ENCODE measurements at regions not wholly inside any gene's neighbourhood (a gene's known extent, or its start where the extent isn't known, plus 50 kb on each side); places are given as distances from the start of the nearest gene placed in this dataset.

- Histone ChIP-seq H3K4me1 (ENCODE audit: control insufficient read depth, extremely low read depth, insufficient read depth, low read length) (no peaks in the 10 kb centered on the region), H3K4me2 (ENCODE audit: control insufficient read depth, extremely low read depth, insufficient read depth, low read depth, low read length) (no peak overlapping the region), H3K9me1 (ENCODE audit: control insufficient read depth, extremely low read depth, insufficient read depth, low read length) (no peaks in the 10 kb centered on the region), H3K36me3 (ENCODE audit: control insufficient read depth in 2 of 2, extremely low read depth in 1 of 2, insufficient read depth in 2 of 2, low read length in 2 of 2) (no peaks in the 10 kb centered on the region), H3K27me3 (ENCODE audit: control insufficient read depth, extremely low read depth, insufficient read depth, low read length) (no peaks in the 10 kb centered on the region), H3K27ac (ENCODE audit: control insufficient read depth, insufficient read depth, low read length) (no peak overlapping the region), H3K79me2 (ENCODE audit: control insufficient read depth, insufficient read depth, low read length) (no peaks in the 10 kb centered on the region), H3K9ac (ENCODE audit: control insufficient read depth, extremely low read depth, insufficient read depth, low read length) (no peak overlapping the region), H4K20me1 (ENCODE audit: control insufficient read depth, extremely low read depth, insufficient read depth, low read length) (no peaks in the 10 kb centered on the region), H2AFZ (ENCODE audit: control insufficient read depth, low read length) (no peak overlapping the region), H3K9me3 (ENCODE audit: control insufficient read depth, low read depth, low read length) (no peaks in the 10 kb centered on the region), H3K4me3 (ENCODE audit: control insufficient read depth in 2 of 3, extremely low read depth in 1 of 3, insufficient read depth in 2 of 3, low read depth in 1 of 3, low read length in 3 of 3) (no peak overlapping the region)
- FAIRE-seq (no peak), DNase-seq (ENCODE audit: low read depth, low spot score) (no peak)
- dilution Hi-C loops (cut with MboI; ENCODE audit: extremely low pct_ligation_motif_present, low sequenced_read_pairs): no loop called here
- no peak for TF ChIP-seq CTCF (optimal IDR thresholded peaks at IDR 0.05 in 1 of 3, IDR thresholded peaks at IDR 0.05 in 1 of 3, conservative IDR thresholded peaks at IDR 0.05 in 1 of 3; ENCODE audit: extremely low read depth in 1 of 3, insufficient read depth in 2 of 3, low read length in 3 of 3)
- TF ChIP-seq EZH2 (IDR thresholded peaks at IDR 0.05; ENCODE audit: low read length): no peak
These were observed 369.9 kb upstream of the PTGER4 start for GRCh38 chr5:40309851-40310250.

- Histone ChIP-seq H3K79me2 (ENCODE audit: control insufficient read depth, insufficient read depth, low read length) (no peaks in the 10 kb centered on the region), H3K27me3 (ENCODE audit: control insufficient read depth, extremely low read depth, insufficient read depth, low read length) (no peaks in the 10 kb centered on the region), H3K9me1 (ENCODE audit: control insufficient read depth, extremely low read depth, insufficient read depth, low read length) (no peaks in the 10 kb centered on the region), H3K4me1 (ENCODE audit: control insufficient read depth, extremely low read depth, insufficient read depth, low read length) (no peaks in the 10 kb centered on the region), H3K4me3 (ENCODE audit: control insufficient read depth in 2 of 3, extremely low read depth in 1 of 3, insufficient read depth in 2 of 3, low read depth in 1 of 3, low read length in 3 of 3) (no peak overlapping the region), H4K20me1 (ENCODE audit: control insufficient read depth, extremely low read depth, insufficient read depth, low read length) (no peaks in the 10 kb centered on the region), H2AFZ (ENCODE audit: control insufficient read depth, low read length) (no peak overlapping the region), H3K9ac (ENCODE audit: control insufficient read depth, extremely low read depth, insufficient read depth, low read length) (no peak overlapping the region), H3K27ac (ENCODE audit: control insufficient read depth, insufficient read depth, low read length) (no peak overlapping the region), H3K9me3 (ENCODE audit: control insufficient read depth, low read depth, low read length) (no peaks in the 10 kb centered on the region), H3K4me2 (ENCODE audit: control insufficient read depth, extremely low read depth, insufficient read depth, low read depth, low read length) (no peak overlapping the region), H3K36me3 (ENCODE audit: control insufficient read depth in 2 of 2, extremely low read depth in 1 of 2, insufficient read depth in 2 of 2, low read length in 2 of 2) (no peaks in the 10 kb centered on the region)
- no peak for TF ChIP-seq CTCF (optimal IDR thresholded peaks at IDR 0.05 in 1 of 3, IDR thresholded peaks at IDR 0.05 in 1 of 3, conservative IDR thresholded peaks at IDR 0.05 in 1 of 3; ENCODE audit: extremely low read depth in 1 of 3, insufficient read depth in 2 of 3, low read length in 3 of 3)
- TF ChIP-seq EZH2 (IDR thresholded peaks at IDR 0.05; ENCODE audit: low read length): no peak
- dilution Hi-C loops (cut with MboI; ENCODE audit: extremely low pct_ligation_motif_present, low sequenced_read_pairs): no loop called here
- no peak for DNase-seq (ENCODE audit: low read depth, low spot score)
- no peak for FAIRE-seq
These were observed 370.8 kb upstream of the PTGER4 start for GRCh38 chr5:40308867-40309266.
